Activated naive CD8-positive, alpha-beta T cell treated with anti-CD3 and anti-CD28 coated beads, Interleukin-2, amount 10 ng/mL, durations not matched to agents 7 days and 5 days (primary cell): ENCODE measurements at regions not wholly inside any gene's neighbourhood (a gene's known extent, or its start where the extent isn't known, plus 50 kb on each side); places are given as distances from the start of the nearest gene placed in this dataset.

ENCODE experiments used
- ATAC-seq: fragments of 150-1000 bp; cut with Tn5 transposase; one replicate; pipeline ENCODE4 v1.10.0; 2021; ENCODE audit warnings: low read depth, moderate library complexity
- POLR2A ChIA-PET: fragments of 350-600 bp; sonication (Branson Sonifier 250); formaldehyde crosslinking; loops from one replicate; lab custom pipeline; 2021; ENCODE audit warnings: antibody characterized with exemption; lab: Charles Lee
- DNase-seq: peaks from one replicate; pipeline ENCODE4 v3.0.0; 2021
- H3K27ac Mint-ChIP-seq: one replicate; pipeline ENCODE4 v1.8.0; 2022; ENCODE audit warnings: mild to moderate bottlenecking, mixed read lengths
- H3K27me3 Mint-ChIP-seq: one replicate; pipeline ENCODE4 v1.8.0; 2022; ENCODE audit warnings: mild to moderate bottlenecking, moderate library complexity, mixed read lengths
- H3K36me3 Mint-ChIP-seq: one replicate; pipeline ENCODE4 v1.8.0; 2021; ENCODE audit warnings: mild to moderate bottlenecking, mixed read lengths
- H3K4me1 Mint-ChIP-seq: one replicate; pipeline ENCODE4 v1.8.0; 2021; ENCODE audit warnings: mixed read lengths
- H3K4me3 Mint-ChIP-seq: one replicate; pipeline ENCODE4 v1.8.0; 2022; ENCODE audit warnings: mild to moderate bottlenecking, moderate library complexity, mixed read lengths
- H3K9me3 Mint-ChIP-seq: one replicate; pipeline ENCODE4 v1.8.0; 2021; ENCODE audit warnings: mixed read lengths

DNA sequence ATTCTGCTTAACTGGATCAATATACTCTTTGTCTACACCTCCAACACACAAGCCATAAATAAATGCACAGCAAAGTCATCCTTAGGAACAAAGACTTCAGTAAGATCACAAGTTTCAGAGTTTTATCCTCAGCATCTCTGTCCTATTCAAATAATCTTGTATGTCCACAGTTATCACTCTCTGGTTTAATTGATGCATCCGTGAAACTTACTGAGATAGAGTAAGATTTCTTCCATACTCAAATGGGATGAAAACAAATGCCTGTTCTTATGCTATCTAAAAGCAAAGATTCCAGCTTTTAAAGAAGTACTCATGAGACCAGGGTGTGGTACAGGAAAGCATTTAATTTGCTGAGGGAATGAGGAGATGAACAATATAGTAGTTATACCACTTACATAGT, 184.6 kb upstream of the SLC7A11 start:
- POLR2A ChIA-PET: no interaction called here
- Mint-ChIP-seq H3K9me3 (no peaks in the 10 kb centered on the region), H3K27me3 (no peaks in the 10 kb centered on the region), H3K4me1 (no peaks in the 10 kb centered on the region), H3K4me3 (no peak overlapping the region), H3K27ac (no peak overlapping the region), H3K36me3 (no peaks in the 10 kb centered on the region)
- DNase-seq (no peak), ATAC-seq (no peak)

DNA sequence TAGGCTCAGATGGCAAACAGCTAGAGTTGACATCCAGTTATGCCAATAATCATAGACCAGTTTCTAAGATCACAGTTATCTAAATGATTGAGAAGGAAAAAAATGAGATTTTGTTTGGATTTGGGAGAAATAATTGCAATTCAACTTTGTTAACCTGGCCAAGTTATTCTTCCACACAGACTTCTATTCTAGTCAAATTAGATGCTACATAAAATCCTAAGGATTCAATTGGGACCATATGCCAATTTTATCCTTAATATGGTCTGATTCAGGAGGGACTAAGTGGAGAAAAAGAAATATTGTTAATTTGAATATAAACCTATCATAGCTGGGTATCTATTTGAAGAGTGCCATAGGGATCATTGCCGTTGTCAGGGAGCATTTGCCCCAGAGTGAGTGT, 178.3 kb upstream of the SLC7A11 start:
- H3K4me1 Mint-ChIP-seq: no peaks in the 10 kb centered on the region
- no peaks in the 10 kb centered on the region for H3K9me3 Mint-ChIP-seq
- H3K36me3 Mint-ChIP-seq: no peaks in the 10 kb centered on the region
- no peak overlapping the region for H3K4me3 Mint-ChIP-seq
- POLR2A ChIA-PET: no interaction called here
- no peaks in the 10 kb centered on the region for H3K27me3 Mint-ChIP-seq
- ATAC-seq (no peak), DNase-seq (no peak)
- no peak overlapping the region for H3K27ac Mint-ChIP-seq

DNA sequence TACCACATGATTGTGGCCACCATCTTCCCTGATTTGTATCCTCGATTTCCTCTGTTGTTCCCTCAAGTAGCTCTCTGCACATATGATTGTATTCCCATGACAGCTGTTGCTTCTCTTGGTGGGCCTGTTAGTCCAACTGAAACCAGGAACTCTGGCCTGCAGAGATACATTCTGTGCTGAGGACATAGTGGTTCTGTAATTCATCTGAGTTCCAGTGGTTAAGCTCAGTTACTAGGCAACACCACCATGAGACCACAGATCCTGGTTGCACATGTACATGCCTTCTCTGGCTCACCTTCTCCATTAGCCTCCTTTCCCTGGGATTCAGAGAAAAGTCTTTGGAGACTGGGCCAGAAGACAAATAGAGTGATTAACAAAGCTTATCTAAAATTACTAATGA, 172.1 kb upstream of the SLC7A11 start:
- Mint-ChIP-seq H3K27me3 (no peaks in the 10 kb centered on the region), H3K36me3 (no peaks in the 10 kb centered on the region), H3K9me3 (no peaks in the 10 kb centered on the region), H3K27ac (no peak overlapping the region), H3K4me1 (no peaks in the 10 kb centered on the region), H3K4me3 (no peak overlapping the region)
- ATAC-seq (no peak), DNase-seq (no peak)
- POLR2A ChIA-PET: no interaction called here

DNA sequence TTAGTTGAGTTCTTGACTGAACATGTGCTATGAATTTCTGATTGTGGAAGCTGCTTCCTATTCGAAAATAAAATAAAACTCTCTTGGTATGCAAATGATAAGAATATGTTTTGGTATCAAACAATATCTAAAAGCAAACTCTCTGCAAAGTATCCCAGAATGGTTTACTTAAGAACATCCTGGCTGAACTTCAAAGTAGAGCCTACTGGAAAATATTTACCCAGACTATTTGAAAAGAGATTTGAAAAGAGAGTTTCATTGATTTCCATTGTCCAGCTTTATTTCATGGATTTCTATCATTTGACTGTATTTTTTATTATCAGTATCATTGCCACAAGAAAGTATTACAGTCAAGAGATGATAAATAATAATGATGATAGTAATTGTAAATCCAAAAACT, 171.1 kb upstream of the SLC7A11 start:
- DNase-seq (no peak), ATAC-seq (no peak)
- Mint-ChIP-seq H3K4me3 (no peak overlapping the region), H3K36me3 (no peaks in the 10 kb centered on the region), H3K9me3 (no peaks in the 10 kb centered on the region), H3K4me1 (no peaks in the 10 kb centered on the region), H3K27ac (no peak overlapping the region), H3K27me3 (no peaks in the 10 kb centered on the region)
- POLR2A ChIA-PET: no interaction called here

DNA sequence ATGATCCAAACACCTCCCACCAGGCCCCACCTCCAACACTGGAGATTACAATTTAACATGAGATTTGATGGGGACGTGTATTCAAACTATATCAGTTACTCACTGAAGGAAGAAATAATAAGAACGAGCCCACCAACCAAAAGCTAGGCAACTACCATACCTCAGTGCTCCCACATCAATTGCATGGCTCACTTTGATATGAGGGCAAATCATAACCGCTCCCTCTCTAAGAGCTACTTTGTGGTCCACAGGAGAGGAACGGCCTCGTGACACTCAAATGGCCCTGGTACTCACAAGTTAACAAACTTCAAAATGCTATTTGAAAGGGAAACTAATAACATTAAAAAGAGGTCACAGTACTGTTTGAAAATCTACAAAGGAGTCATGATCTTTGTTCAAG, 170.7 kb upstream of the SLC7A11 start:
- POLR2A ChIA-PET: no interaction called here
- no peaks in the 10 kb centered on the region for H3K36me3 Mint-ChIP-seq
- no peaks in the 10 kb centered on the region for H3K4me1 Mint-ChIP-seq
- no peak overlapping the region for H3K4me3 Mint-ChIP-seq
- no peaks in the 10 kb centered on the region for H3K27me3 Mint-ChIP-seq
- no peaks in the 10 kb centered on the region for H3K9me3 Mint-ChIP-seq
- DNase-seq: no peak
- no peak overlapping the region for H3K27ac Mint-ChIP-seq
- no peak for ATAC-seq

DNA sequence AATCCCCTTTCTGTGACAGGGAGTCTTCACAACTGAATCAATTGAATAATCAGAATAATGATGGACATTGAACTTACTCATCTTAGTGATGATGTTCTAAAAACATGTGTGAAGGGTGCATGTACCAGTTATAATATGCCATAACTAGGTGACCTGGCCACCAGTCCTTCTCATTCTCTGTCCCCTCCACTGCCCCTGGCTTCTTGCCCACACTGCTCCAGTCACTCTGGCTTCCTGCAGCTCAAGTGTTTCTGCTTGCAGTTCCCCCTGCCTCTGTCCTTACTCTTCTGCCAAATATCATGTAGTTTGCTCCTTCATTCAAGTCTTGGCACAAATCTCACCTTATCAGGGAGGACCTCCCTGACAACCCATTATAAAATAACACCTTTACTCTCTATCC, 168.1 kb upstream of the SLC7A11 start:
- H3K4me3 Mint-ChIP-seq: no peak overlapping the region
- peaks cover 3% of the 10 kb centered on the region for H3K27me3 Mint-ChIP-seq
- H3K9me3 Mint-ChIP-seq: no peaks in the 10 kb centered on the region
- H3K36me3 Mint-ChIP-seq: no peaks in the 10 kb centered on the region
- H3K4me1 Mint-ChIP-seq: no peaks in the 10 kb centered on the region
- ATAC-seq (no peak), DNase-seq (no peak)
- POLR2A ChIA-PET: no interaction called here
- H3K27ac Mint-ChIP-seq: no peak overlapping the region

DNA sequence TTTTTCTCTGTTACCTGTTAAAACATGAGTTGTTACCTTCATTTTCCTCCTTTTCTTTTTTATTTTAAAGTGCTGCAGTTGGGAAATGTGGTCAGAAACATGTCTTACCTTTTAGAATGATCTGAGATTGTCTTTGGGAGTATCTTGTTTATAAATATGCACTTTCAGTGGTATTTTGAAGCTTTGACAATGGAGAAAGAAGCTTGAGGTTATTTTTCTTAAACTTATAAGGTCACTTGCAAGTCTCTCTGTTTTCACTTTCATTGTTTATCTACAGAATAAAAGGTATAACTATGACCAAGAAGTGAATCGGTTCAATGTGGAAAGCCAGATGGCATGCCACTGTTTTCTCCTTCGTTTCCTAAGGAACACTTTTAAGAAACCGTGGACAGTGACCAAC, 167.5 kb upstream of the SLC7A11 start:
- POLR2A ChIA-PET: no interaction called here
- H3K36me3 Mint-ChIP-seq: no peaks in the 10 kb centered on the region
- ATAC-seq (no peak), DNase-seq (no peak)
- peaks cover 3% of the 10 kb centered on the region for H3K27me3 Mint-ChIP-seq
- H3K4me1 Mint-ChIP-seq: no peaks in the 10 kb centered on the region
- no peaks in the 10 kb centered on the region for H3K9me3 Mint-ChIP-seq
- no peak overlapping the region for H3K4me3 Mint-ChIP-seq
- H3K27ac Mint-ChIP-seq: no peak overlapping the region

DNA sequence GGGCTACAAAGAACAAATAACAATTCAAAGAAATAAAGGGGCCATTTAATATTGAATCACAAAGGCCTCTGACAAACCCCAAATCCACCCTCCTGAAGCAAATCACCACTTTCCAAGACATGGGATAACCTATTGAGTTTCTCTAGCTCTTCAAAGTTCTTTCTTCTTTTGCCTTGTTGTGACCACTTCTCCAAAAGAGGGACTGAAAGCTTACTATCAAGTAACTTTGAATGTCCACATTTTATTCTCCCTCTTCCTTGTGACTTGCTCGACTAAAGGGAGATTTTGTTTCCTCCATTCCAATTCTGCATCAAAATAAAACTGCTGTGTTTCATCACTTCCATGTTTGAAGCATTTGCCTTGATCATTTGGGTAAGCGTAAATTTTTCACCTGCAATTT, 166.6 kb upstream of the SLC7A11 start:
- Mint-ChIP-seq H3K4me3 (no peak overlapping the region), H3K9me3 (no peaks in the 10 kb centered on the region), H3K27ac (no peak overlapping the region), H3K4me1 (no peaks in the 10 kb centered on the region), H3K36me3 (no peaks in the 10 kb centered on the region), H3K27me3 (peaks cover 3% of the 10 kb centered on the region)
- DNase-seq: no peak
- no peak for ATAC-seq
- POLR2A ChIA-PET: no interaction called here

DNA sequence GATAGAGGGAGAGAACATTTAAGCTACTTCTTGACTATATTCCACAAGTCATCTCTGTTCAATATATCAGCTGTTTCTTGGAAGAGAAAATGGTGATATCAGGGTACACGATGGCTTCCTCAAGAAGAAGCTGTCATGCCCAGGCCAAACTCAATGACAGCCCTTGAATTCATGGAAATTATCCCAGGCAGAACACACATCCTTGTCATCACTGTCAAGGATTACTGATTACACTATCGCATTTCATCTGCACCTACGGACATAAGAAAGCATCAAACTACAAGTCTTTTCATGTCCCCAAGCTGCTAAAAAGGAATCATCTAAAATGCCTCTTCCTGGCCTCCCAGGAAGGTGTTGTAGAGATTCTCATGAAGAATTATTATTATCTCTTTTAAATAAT, 165.2 kb upstream of the SLC7A11 start:
- POLR2A ChIA-PET: no interaction called here

DNA sequence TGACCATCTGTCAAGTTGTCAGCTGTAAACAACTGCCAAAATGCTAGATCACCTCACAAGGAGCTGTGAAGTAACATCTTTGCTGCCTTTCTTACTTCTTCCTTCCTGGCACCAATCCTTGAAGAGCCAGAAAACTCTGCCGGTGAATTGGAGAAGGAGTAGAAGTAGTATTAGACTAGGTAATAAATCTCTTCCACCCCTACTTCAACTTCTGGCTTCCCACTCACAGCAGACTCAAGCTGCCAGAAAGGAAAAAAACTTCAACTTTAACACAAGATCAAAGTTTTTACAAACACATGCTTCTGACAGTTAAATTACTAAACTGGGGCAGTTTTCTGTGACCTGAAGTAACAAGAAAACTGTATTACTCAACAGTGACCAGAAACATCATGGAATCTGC, 164.7 kb upstream of the SLC7A11 start:
- H3K36me3 Mint-ChIP-seq: no peaks in the 10 kb centered on the region
- no peak overlapping the region for H3K27ac Mint-ChIP-seq
- no peak for ATAC-seq
- H3K27me3 Mint-ChIP-seq: peaks cover 3% of the 10 kb centered on the region
- H3K4me1 Mint-ChIP-seq: no peaks in the 10 kb centered on the region
- no peak for DNase-seq
- POLR2A ChIA-PET: no interaction called here
- H3K9me3 Mint-ChIP-seq: no peaks in the 10 kb centered on the region
- H3K4me3 Mint-ChIP-seq: no peak overlapping the region

More for the DNA sequence above, 165.2 kb upstream of the SLC7A11 start:
- DNase-seq: no peak
- H3K9me3 Mint-ChIP-seq: no peaks in the 10 kb centered on the region
- no peaks in the 10 kb centered on the region for H3K36me3 Mint-ChIP-seq
- H3K27ac Mint-ChIP-seq: no peak overlapping the region
- peaks cover 3% of the 10 kb centered on the region for H3K27me3 Mint-ChIP-seq
- no peak overlapping the region for H3K4me3 Mint-ChIP-seq
- ATAC-seq: no peak
- no peaks in the 10 kb centered on the region for H3K4me1 Mint-ChIP-seq

DNA sequence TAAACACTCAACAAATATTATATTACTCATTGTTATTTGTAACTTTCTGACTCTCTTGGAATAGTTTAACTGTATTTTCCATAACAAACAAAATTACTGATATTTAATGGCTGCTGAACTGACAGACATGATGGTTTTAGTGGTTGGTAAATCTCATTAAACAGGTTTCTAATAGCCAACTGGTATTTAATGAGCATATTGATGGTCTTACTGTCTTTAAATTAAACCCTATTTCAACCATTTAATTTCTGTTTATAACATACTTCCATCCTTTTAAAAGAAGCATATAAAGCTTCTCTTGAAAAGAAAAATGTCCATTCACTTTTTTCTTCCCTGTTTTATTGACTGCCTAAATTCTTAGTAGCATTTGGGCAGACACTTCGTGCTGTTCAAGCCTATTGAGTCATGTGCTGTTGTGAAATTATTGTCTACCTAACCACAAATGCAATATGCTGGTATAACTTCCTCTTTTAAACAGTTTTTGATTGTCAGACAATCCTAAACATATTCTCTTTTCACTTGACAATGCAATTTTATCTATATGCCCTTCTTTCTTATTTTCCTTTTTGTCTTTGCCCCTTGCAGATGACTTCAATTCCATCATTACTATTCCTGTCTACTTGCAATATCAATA, 163.9 kb upstream of the SLC7A11 start:
- H3K9me3 Mint-ChIP-seq: no peaks in the 10 kb centered on the region
- no peak for ATAC-seq
- POLR2A ChIA-PET: no interaction called here
- no peaks in the 10 kb centered on the region for H3K36me3 Mint-ChIP-seq
- peaks cover 3% of the 10 kb centered on the region for H3K27me3 Mint-ChIP-seq
- H3K4me1 Mint-ChIP-seq: no peaks in the 10 kb centered on the region
- no peak overlapping the region for H3K27ac Mint-ChIP-seq
- no peak overlapping the region for H3K4me3 Mint-ChIP-seq
- DNase-seq: no peak

DNA sequence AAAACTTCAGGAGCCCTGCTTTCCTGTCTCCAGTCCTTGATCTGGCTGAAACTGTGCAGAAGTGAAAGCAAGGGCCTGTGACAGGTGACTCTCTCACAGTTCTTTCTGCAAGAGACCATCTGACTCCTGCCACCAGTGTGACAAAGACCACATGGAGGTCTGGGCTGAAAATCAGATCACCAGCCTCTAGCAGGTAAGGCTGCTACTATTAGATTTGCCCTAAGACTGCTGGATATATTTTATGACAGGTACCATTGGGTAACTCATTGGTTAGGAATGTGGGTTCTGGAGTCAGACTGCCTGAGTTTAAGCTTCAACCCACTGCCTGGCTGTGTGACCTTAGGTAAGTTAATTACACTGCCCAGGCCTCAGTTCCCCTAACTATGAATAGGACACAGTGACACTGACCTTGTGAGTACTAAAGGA, 163.3 kb upstream of the SLC7A11 start:
- H3K4me3 Mint-ChIP-seq: no peak overlapping the region
- ATAC-seq: no peak

DNA sequence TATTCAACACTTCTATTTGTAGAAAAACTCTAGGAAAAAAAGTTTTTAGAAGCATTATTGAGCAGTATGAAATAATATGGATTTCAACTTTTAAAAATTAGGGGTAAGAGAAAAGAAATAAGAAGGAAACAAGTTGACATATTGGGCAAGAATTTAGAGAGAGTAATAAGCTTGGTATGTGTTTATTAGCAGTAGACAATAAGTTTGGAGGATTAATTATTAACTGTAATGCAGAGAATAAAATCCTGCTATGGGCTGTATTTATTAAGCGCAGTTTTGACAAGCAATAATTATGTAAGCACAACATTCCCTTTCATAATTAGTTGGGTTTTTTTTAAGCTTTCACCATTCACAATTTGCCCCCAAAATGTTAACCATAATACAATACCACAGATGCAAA, 162.7 kb upstream of the SLC7A11 start:
- POLR2A ChIA-PET: no interaction called here
- Mint-ChIP-seq H3K27ac (no peak overlapping the region), H3K27me3 (peaks cover 3% of the 10 kb centered on the region), H3K36me3 (no peaks in the 10 kb centered on the region), H3K4me3 (no peak overlapping the region), H3K4me1 (no peaks in the 10 kb centered on the region), H3K9me3 (no peaks in the 10 kb centered on the region)
- DNase-seq: no peak
- ATAC-seq: no peak

More for the DNA sequence above, 163.3 kb upstream of the SLC7A11 start:
- H3K27me3 Mint-ChIP-seq: peaks cover 3% of the 10 kb centered on the region
- H3K27ac Mint-ChIP-seq: no peak overlapping the region
- DNase-seq: no peak
- POLR2A ChIA-PET: no interaction called here
- H3K4me1 Mint-ChIP-seq: no peaks in the 10 kb centered on the region
- no peaks in the 10 kb centered on the region for H3K9me3 Mint-ChIP-seq
- H3K36me3 Mint-ChIP-seq: no peaks in the 10 kb centered on the region

DNA sequence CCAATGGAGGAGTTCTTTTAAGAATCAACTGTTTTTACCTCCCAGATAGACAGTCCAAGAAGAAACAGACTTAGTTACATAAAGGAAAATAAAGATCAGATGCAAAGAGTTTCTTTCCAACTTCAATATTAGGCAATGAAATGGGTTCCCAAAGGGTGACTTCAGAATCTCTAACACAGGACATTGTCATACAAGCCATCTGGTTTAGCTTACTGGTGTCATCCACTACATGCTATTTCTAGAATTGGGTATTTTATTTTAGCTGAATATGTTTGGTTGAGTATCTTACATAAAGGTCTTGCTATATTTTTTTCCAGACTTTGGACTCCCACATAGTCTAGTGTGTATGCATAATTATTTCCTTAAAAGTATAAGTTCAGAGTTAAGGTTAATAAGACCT, 162.1 kb upstream of the SLC7A11 start:
- DNase-seq (no peak), ATAC-seq (no peak)
- Mint-ChIP-seq H3K36me3 (no peaks in the 10 kb centered on the region), H3K27me3 (peaks cover 3% of the 10 kb centered on the region), H3K4me3 (no peak overlapping the region), H3K4me1 (no peaks in the 10 kb centered on the region), H3K27ac (no peak overlapping the region), H3K9me3 (no peaks in the 10 kb centered on the region)
- POLR2A ChIA-PET: no interaction called here

DNA sequence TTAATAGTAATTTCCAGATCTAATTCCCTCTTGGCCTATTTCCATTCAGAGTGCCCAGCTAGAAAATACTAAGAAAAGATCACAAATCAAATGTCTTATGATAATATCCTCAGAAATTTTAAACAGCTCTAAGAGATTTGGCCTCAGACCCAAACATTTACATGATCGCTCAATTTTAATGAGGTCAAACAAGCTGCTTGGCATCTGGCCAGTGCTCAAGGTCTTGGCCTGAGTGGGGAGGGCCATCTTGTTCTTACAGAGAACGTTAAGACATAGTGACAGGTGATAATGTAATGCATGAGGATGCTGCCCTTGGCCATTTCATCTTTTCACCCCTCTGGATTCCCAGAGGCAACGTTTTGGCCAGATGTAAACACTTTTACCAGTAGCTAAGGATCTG, 159.2 kb upstream of the SLC7A11 start:
- peaks cover 3% of the 10 kb centered on the region for H3K27me3 Mint-ChIP-seq
- DNase-seq (no peak), ATAC-seq (no peak)
- H3K27ac Mint-ChIP-seq: no peak overlapping the region
- no peaks in the 10 kb centered on the region for H3K36me3 Mint-ChIP-seq
- no peak overlapping the region for H3K4me3 Mint-ChIP-seq
- H3K9me3 Mint-ChIP-seq: no peaks in the 10 kb centered on the region
- POLR2A ChIA-PET: no interaction called here
- no peaks in the 10 kb centered on the region for H3K4me1 Mint-ChIP-seq
